Spleen (tissue), 11 donors: ENCODE measurements at regions not wholly inside any gene's neighbourhood (a gene's known extent, or its start where the extent isn't known, plus 50 kb on each side); places are given as distances from the start of the nearest gene placed in this dataset.

ENCODE experiments used
- DNase-seq: peaks from one replicate; pipeline ENCODE4 v3.0.0-alpha.2; 2020
- H3K27ac ChIP-seq, 8 donors: fragments of 200-600 bp; sonication (generic) in 7 of 8; 1 replicate in 4 of 8; 2 replicates in 4 of 8; pipeline versions ENCODE4 v1.5.0 to v1.8.0; 2016 to 2021; ENCODE audit warnings: inconsistent platforms in 4 of 8, mild to moderate bottlenecking in 4 of 8, moderate library complexity in 1 of 8
- H3K27me3 ChIP-seq, 7 donors: fragments of 200-600 bp; sonication (generic) in 6 of 7; replicated peaks in 1 of 7; 1 replicate in 4 of 7; 2 replicates in 3 of 7; pipeline versions ENCODE4 v1.5.0 to v1.8.0; 2016 to 2021; ENCODE audit warnings: inconsistent platforms in 3 of 7, mild to moderate bottlenecking in 1 of 7
- H3K36me3 ChIP-seq, 6 donors: fragments of 200-600 bp; sonication (generic) in 5 of 6; 1 replicate in 4 of 6; 2 replicates in 2 of 6; pipeline versions ENCODE4 v1.5.0 to v1.8.0; 2016 to 2021; ENCODE audit warnings: inconsistent platforms in 2 of 6
- H3K4me1 ChIP-seq, 6 donors: fragments of 200-600 bp; sonication (generic) in 5 of 6; 1 replicate in 3 of 6; 2 replicates in 3 of 6; pipeline versions ENCODE4 v1.5.0 to v1.8.0; 2016 to 2021; ENCODE audit warnings: inconsistent platforms in 3 of 6
- H3K4me3 ChIP-seq, 8 donors: fragments of 200-600 bp; sonication (generic) in 7 of 8; 1 replicate in 4 of 8; 2 replicates in 4 of 8; pipeline versions ENCODE4 v1.5.0 to v1.8.0; 2016 to 2021; ENCODE audit warnings: inconsistent platforms in 4 of 8, mild to moderate bottlenecking in 4 of 8, moderate library complexity in 2 of 8
- H3K9me3 ChIP-seq, 8 donors: fragments of 200-600 bp; sonication (generic) in 7 of 8; 1 replicate in 4 of 8; 2 replicates in 4 of 8; pipeline versions ENCODE4 v1.5.0 to v1.8.0; 2016 to 2021; ENCODE audit warnings: inconsistent platforms in 4 of 8
- CTCF ChIP-seq, 11 experiments: fragments of 200-600 bp in 7 of 11; fragments of 450-650 bp in 4 of 11; sonication (generic) in 4 of 11; IDR thresholded peaks in 8 of 11; conservative IDR thresholded peaks in 3 of 11; 1 replicate in 7 of 11; 2 replicates in 4 of 11; pipeline versions ENCODE4 v1.4.0 to v1.8.0; 2016 to 2021; ENCODE audit warnings: antibody characterized with exemption in 11 of 11, inconsistent platforms in 4 of 11, mild to moderate bottlenecking in 1 of 11
- POLR2A ChIP-seq, 3 donors: fragments of 450-650 bp; IDR thresholded peaks; one replicate each; pipeline ENCODE4 v1.5.1; 2017; ENCODE audit warnings: antibody characterized with exemption in 3 of 3, mild to moderate bottlenecking in 1 of 3
- POLR2AphosphoS5 ChIP-seq, 3 donors: sonication (generic); formaldehyde crosslinking; IDR thresholded peaks; one replicate each; pipeline ENCODE4 v1.5.1; 2017; ENCODE audit warnings: antibody characterized with exemption in 3 of 3
- WGBS, 5 donors: extraction: QIAGEN DNeasy Blood & Tissue Kit in 3 of 5; methylation state at CpG; one replicate each; pipeline versions ENCODE4 v1.1.5 to v1.1.7; 2013 to 2018; 5-methylcytosine and 5-hydroxymethylcytosine counted together
- intact Hi-C: fragments of 100-400 bp; cut with DNase I; formaldehyde crosslinking; loops from one replicate; pipeline ENCODE4 v1.15.0; 2023; ENCODE audit warnings: low total_unique reads
- donor health status: healthy with polysubstance abuse.
- donor health status: DM: no; HTN: no; CAD: no; lungs with moderate emphysema.
- donor health status: DM: no; HTN: no; CAD: no.
- donor health status: Bipolar disorder and iron deficiency.
- donor health status: healthy.
- donor health status: DM: no; HTN: no; CAD: no.
- donor health status: DM: yes; HTN: yes; CAD: no.

- DNase-seq: no peak
- Histone ChIP-seq H3K4me3 (no peak overlapping the region), H3K27me3 (no peaks in the 10 kb centered on the region), H3K27ac (no peak overlapping the region), H3K4me1 (no peaks in the 10 kb centered on the region), H3K36me3 (no peaks in the 10 kb centered on the region), H3K9me3 (peaks cover 0 to 27% (median 11%) of the 10 kb centered on the region in 8 donors)
- 72 to 91% (median 83%) methylated on average over 2 of the region's 2 CpGs for WGBS, 5 donors
- intact Hi-C loops: no loop called here
- no peak for TF ChIP-seq POLR2A (IDR thresholded peaks at IDR 0.05)
- TF ChIP-seq POLR2AphosphoS5 (IDR thresholded peaks at IDR 0.05): no peak
- TF ChIP-seq CTCF (IDR thresholded peaks at IDR 0.05 in 8 of 11, conservative IDR thresholded peaks at IDR 0.05 in 3 of 11): no peak
Measured at GRCh38 chr13:104365430-104365829, 1299.2 kb upstream of the SLC10A2 start.

GRCh38 chr13:104357672-104358354 lies 1291.6 kb upstream of the SLC10A2 start:
- no peak overlapping the region for H3K4me3 ChIP-seq
- H3K36me3 ChIP-seq: no peaks in the 10 kb centered on the region
- TF ChIP-seq POLR2A (IDR thresholded peaks at IDR 0.05) (no peak), CTCF (IDR thresholded peaks at IDR 0.05 in 8 of 11, conservative IDR thresholded peaks at IDR 0.05 in 3 of 11) (no peak), POLR2AphosphoS5 (IDR thresholded peaks at IDR 0.05) (no peak)
- H3K4me1 ChIP-seq: no peaks in the 10 kb centered on the region
- peaks cover 0 to 21% (median 11%) of the 10 kb centered on the region in 8 donors for H3K9me3 ChIP-seq
- WGBS, 5 donors: 79 to 87% (median 84%) methylated on average over 9 of the region's 9 CpGs
- no peaks in the 10 kb centered on the region for H3K27me3 ChIP-seq
- intact Hi-C loops: no loop called here
- H3K27ac ChIP-seq: no peak overlapping the region
- no peak for DNase-seq

GRCh38 chr13:104357174-104357573 lies 1291.0 kb upstream of the SLC10A2 start:
- DNase-seq: no peak
- 65 to 81% (median 71%) methylated on average over 5 of the region's 5 CpGs for WGBS, 5 donors
- intact Hi-C loops: no loop called here
- Histone ChIP-seq H3K4me3 (no peak overlapping the region), H3K9me3 (peaks cover 0 to 17% (median 8%) of the 10 kb centered on the region in 8 donors), H3K4me1 (no peaks in the 10 kb centered on the region), H3K27ac (no peak overlapping the region), H3K36me3 (no peaks in the 10 kb centered on the region), H3K27me3 (no peaks in the 10 kb centered on the region)
- no peak for TF ChIP-seq CTCF (IDR thresholded peaks at IDR 0.05 in 8 of 11, conservative IDR thresholded peaks at IDR 0.05 in 3 of 11)
- no peak for TF ChIP-seq POLR2AphosphoS5 (IDR thresholded peaks at IDR 0.05)
- TF ChIP-seq POLR2A (IDR thresholded peaks at IDR 0.05): no peak

- no peak for DNase-seq
- intact Hi-C loops: no loop called here
- Histone ChIP-seq H3K36me3 (no peaks in the 10 kb centered on the region), H3K4me3 (no peak overlapping the region), H3K27me3 (no peaks in the 10 kb centered on the region), H3K4me1 (no peaks in the 10 kb centered on the region), H3K9me3 (peaks cover 0 to 16% (median 0%) of the 10 kb centered on the region in 8 donors), H3K27ac (no peak overlapping the region)
- WGBS, 5 donors: 75 to 86% (median 78%) methylated on average over 6 of the region's 6 CpGs
- no peak for TF ChIP-seq POLR2A (IDR thresholded peaks at IDR 0.05)
- no peak for TF ChIP-seq POLR2AphosphoS5 (IDR thresholded peaks at IDR 0.05)
- no peak for TF ChIP-seq CTCF (IDR thresholded peaks at IDR 0.05 in 8 of 11, conservative IDR thresholded peaks at IDR 0.05 in 3 of 11)
Measured at GRCh38 chr13:104355041-104355670, 1288.9 kb upstream of the SLC10A2 start.
